ENCODE measurements at regions not wholly inside any gene's neighbourhood (a gene's known extent, or its start where the extent isn't known, plus 50 kb on each side); places are given as distances from the start of the nearest gene placed in this dataset.

DNA sequence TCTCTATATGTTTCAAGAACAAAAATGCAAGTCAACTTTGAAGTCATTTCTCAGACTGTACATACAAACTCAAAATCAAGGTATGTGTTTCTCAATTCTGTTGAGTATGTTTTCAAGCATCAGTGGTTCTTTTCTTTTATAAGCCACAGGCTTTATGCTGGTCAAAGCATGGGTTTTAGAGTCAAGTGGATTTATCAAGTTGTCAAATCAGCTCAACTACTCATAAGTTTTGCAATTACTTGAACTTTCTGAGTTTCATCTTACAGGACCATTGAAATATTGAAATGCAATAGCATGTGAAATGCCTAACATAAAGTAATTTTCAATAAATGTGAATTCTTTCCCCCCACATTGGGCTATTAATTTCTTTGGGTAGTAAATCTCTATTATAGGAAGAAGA, 239.9 kb upstream of the DKK2 start:
- TF ChIP-seq, protein P1, sequence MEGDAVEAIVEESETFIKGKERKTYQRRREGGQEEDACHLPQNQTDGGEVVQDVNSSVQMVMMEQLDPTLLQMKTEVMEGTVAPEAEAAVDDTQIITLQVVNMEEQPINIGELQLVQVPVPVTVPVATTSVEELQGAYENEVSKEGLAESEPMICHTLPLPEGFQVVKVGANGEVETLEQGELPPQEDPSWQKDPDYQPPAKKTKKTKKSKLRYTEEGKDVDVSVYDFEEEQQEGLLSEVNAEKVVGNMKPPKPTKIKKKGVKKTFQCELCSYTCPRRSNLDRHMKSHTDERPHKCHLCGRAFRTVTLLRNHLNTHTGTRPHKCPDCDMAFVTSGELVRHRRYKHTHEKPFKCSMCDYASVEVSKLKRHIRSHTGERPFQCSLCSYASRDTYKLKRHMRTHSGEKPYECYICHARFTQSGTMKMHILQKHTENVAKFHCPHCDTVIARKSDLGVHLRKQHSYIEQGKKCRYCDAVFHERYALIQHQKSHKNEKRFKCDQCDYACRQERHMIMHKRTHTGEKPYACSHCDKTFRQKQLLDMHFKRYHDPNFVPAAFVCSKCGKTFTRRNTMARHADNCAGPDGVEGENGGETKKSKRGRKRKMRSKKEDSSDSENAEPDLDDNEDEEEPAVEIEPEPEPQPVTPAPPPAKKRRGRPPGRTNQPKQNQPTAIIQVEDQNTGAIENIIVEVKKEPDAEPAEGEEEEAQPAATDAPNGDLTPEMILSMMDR (IDR thresholded peaks at IDR 0.05) = no peak
- TF ChIP-seq POLR2A (IDR thresholded peaks at IDR 0.05) = no peak
- no peak for TF ChIP-seq POLR2AphosphoS5 (IDR thresholded peaks at IDR 0.05; ENCODE audit: insufficient read depth in 1 of 2, low read depth in 1 of 2)
